ENCODE measurements at regions not wholly inside any gene's neighbourhood (a gene's known extent, or its start where the extent isn't known, plus 50 kb on each side); places are given as distances from the start of the nearest gene placed in this dataset.

DNA sequence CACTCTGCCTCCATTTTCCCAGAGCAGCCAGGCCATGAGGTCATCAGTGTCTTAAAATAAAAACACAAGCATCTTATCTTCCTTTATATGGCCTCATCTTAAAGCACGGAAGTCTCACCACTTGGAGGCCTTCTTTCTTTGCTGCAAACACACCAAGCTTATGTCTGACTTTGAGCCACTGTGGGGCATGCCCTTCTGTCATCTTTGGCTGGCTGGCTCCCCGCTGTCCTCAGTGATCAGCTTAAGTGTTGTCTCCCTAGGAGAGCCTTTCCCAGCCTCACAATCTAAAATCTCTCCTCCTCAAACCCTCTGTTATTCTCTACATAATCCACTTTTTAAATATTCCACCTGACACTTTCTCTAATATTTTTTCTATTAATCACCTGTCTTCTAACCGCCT, 191.6 kb upstream of the TTC29 start:
- Histone ChIP-seq H4K20me1 (ENCODE audit: control insufficient read depth, insufficient read depth, low read depth, low read length) (no peaks in the 10 kb centered on the region), H3K79me2 (ENCODE audit: control insufficient read depth, low read length) (no peaks in the 10 kb centered on the region), H3K4me3 (ENCODE audit: low read length) (no peak overlapping the region), H3K4me1 (ENCODE audit: control insufficient read depth, low read length) (no peaks in the 10 kb centered on the region), H3K36me3 (ENCODE audit: control insufficient read depth, low read length) (no peaks in the 10 kb centered on the region), H3K9me2 (replicated peaks; ENCODE audit: control insufficient read depth, low read length) (no peaks in the 10 kb centered on the region), H3K9me3 (ENCODE audit: control insufficient read depth, insufficient read depth, low read length) (no peaks in the 10 kb centered on the region), H3K4me2 (ENCODE audit: low read length) (no peak overlapping the region), H3K27ac (ENCODE audit: low read depth, low read length) (no peak overlapping the region), H3F3A (ENCODE audit: control insufficient read depth, insufficient read depth) (no peaks in the 10 kb centered on the region), H3K27me3 (ENCODE audit: control insufficient read depth, low read length) (0 out of 2 replicates have a peak, but pooled peaks cover 3% of the 10 kb centered on the region)
- no peak for TF ChIP-seq EZH2phosphoT487 (IDR thresholded peaks at IDR 0.05; ENCODE audit: borderline replicate concordance, low read length)

DNA sequence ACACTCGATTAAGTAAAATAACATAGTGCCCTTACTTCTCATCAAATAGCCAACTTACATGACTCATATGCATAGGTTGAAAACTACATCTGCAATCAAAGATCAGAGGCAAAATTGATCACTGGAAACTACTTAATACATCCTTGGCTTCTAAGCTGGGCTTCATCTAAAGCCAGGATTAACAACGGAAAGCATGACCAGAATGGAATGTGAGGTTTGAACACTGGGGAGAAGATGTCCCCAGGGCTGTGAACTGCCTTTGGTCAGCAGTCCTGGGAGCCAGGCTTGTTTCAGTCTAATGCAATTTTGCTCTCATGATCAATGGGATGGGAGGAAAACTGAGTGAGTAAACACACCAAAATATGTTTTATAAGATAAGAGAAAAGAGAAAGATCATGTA, 192.5 kb upstream of the TTC29 start:
- H3K4me2 ChIP-seq (ENCODE audit: low read length): no peak overlapping the region
- H3K79me2 ChIP-seq (ENCODE audit: control insufficient read depth, low read length): no peaks in the 10 kb centered on the region
- no peak overlapping the region for H3K27ac ChIP-seq (ENCODE audit: low read depth, low read length)
- H3K36me3 ChIP-seq (ENCODE audit: control insufficient read depth, low read length): no peaks in the 10 kb centered on the region
- no peak for TF ChIP-seq CTCF (IDR thresholded peaks at IDR 0.05; ENCODE audit: low read depth, low read length, poor library complexity, severe bottlenecking)
- TF ChIP-seq EZH2phosphoT487 (IDR thresholded peaks at IDR 0.05; ENCODE audit: borderline replicate concordance, low read length): no peak
- H3F3A ChIP-seq (ENCODE audit: control insufficient read depth, insufficient read depth): no peaks in the 10 kb centered on the region
- 0 out of 2 replicates have a peak, but pooled peaks cover 3% of the 10 kb centered on the region for H3K27me3 ChIP-seq (ENCODE audit: control insufficient read depth, low read length)
- H3K4me1 ChIP-seq (ENCODE audit: control insufficient read depth, low read length): no peaks in the 10 kb centered on the region
- no peaks in the 10 kb centered on the region for H3K9me2 ChIP-seq (replicated peaks; ENCODE audit: control insufficient read depth, low read length)
- no peaks in the 10 kb centered on the region for H4K20me1 ChIP-seq (ENCODE audit: control insufficient read depth, insufficient read depth, low read depth, low read length)
- no peak overlapping the region for H3K4me3 ChIP-seq (ENCODE audit: low read length)
- H3K9me3 ChIP-seq (ENCODE audit: control insufficient read depth, insufficient read depth, low read length): no peaks in the 10 kb centered on the region

DNA sequence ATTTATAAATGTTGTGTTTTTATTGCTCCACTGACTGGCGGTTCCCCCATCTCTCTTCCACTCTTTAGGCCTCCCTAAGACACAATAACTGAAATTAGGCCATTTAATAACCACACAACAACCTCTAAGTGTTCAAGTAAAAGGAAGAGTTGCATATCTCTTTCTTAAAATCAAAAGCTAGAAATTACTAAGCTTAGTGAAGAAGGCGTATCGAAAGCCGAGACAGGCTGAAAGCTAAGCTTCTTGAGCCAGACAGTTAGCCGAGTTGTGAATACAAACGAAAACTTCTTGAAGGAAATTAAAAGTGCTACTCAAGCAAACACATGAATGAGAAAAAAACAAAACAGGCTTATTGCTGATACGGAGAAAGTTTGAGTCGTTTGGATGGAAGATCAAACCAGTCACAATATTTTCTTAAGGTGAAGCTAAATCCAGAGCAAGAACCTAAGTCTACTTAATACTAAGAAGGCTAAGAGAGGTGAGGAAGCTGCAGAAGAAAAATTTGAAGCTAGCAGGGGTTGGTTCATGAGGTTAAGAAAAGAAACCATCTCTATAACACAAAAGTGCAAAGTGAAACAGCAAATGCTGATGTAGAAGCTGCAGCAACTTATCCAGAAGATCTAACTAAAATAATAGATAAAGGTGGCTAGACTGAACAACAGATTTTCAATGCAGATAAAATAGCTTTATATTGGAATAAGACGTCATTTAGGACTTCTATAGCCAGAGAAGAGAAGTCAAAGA, 194.0 kb upstream of the TTC29 start:
- Histone ChIP-seq H3K27me3 (ENCODE audit: control insufficient read depth, low read length) (no peaks in the 10 kb centered on the region), H3K79me2 (ENCODE audit: control insufficient read depth, low read length) (no peaks in the 10 kb centered on the region), H3K4me3 (ENCODE audit: low read length) (no peak overlapping the region), H3K9me2 (replicated peaks; ENCODE audit: control insufficient read depth, low read length) (no peaks in the 10 kb centered on the region), H4K20me1 (ENCODE audit: control insufficient read depth, insufficient read depth, low read depth, low read length) (no peaks in the 10 kb centered on the region), H3K9me3 (ENCODE audit: control insufficient read depth, insufficient read depth, low read length) (no peaks in the 10 kb centered on the region), H3K4me1 (ENCODE audit: control insufficient read depth, low read length) (no peaks in the 10 kb centered on the region), H3K36me3 (ENCODE audit: control insufficient read depth, low read length) (no peaks in the 10 kb centered on the region), H3F3A (ENCODE audit: control insufficient read depth, insufficient read depth) (no peaks in the 10 kb centered on the region), H3K4me2 (ENCODE audit: low read length) (no peak overlapping the region), H3K27ac (ENCODE audit: low read depth, low read length) (no peak overlapping the region)
- TF ChIP-seq CTCF (IDR thresholded peaks at IDR 0.05; ENCODE audit: low read depth, low read length, poor library complexity, severe bottlenecking) (no peak), EZH2phosphoT487 (IDR thresholded peaks at IDR 0.05; ENCODE audit: borderline replicate concordance, low read length) (no peak)

DNA sequence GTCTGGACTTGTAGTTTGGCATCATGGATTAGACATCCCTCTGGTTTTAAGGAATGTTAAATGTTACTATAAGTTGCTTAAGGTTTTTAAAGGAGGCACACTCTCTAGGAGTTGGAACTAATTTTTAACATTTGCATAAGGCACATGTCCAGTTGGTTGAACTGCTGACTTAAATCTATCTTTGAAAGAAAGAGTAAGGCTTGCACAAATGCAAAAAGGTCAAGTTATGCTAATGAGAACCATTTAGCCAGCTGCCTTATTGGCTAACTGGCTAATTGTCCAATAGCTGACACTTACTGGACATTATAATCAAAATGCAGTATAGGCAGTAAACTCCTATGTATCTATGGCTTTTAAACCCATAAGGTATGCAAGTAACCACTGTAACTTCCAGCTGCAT, 206.1 kb upstream of the TTC29 start:
- no peak overlapping the region for H3K27ac ChIP-seq (ENCODE audit: low read depth, low read length)
- TF ChIP-seq EZH2phosphoT487 (IDR thresholded peaks at IDR 0.05; ENCODE audit: borderline replicate concordance, low read length) (no peak), CTCF (IDR thresholded peaks at IDR 0.05; ENCODE audit: low read depth, low read length, poor library complexity, severe bottlenecking) (no peak)

More for the DNA sequence above, 206.1 kb upstream of the TTC29 start:
- no peak overlapping the region for H3K4me2 ChIP-seq (ENCODE audit: low read length)
- no peak overlapping the region for H3K4me3 ChIP-seq (ENCODE audit: low read length)
- no peaks in the 10 kb centered on the region for H3K9me3 ChIP-seq (ENCODE audit: control insufficient read depth, insufficient read depth, low read length)
- H4K20me1 ChIP-seq (ENCODE audit: control insufficient read depth, insufficient read depth, low read depth, low read length): no peaks in the 10 kb centered on the region
- no peaks in the 10 kb centered on the region for H3F3A ChIP-seq (ENCODE audit: control insufficient read depth, insufficient read depth)
- H3K36me3 ChIP-seq (ENCODE audit: control insufficient read depth, low read length): no peaks in the 10 kb centered on the region
- H3K4me1 ChIP-seq (ENCODE audit: control insufficient read depth, low read length): no peaks in the 10 kb centered on the region
- H3K9me2 ChIP-seq (replicated peaks; ENCODE audit: control insufficient read depth, low read length): no peaks in the 10 kb centered on the region
- H3K27me3 ChIP-seq (ENCODE audit: control insufficient read depth, low read length): no peaks in the 10 kb centered on the region
- no peaks in the 10 kb centered on the region for H3K79me2 ChIP-seq (ENCODE audit: control insufficient read depth, low read length)

Measured in DOHH2 (cell line).